ENCODE measurements at regions not wholly inside any gene's neighbourhood (a gene's known extent, or its start where the extent isn't known, plus 50 kb on each side); places are given as distances from the start of the nearest gene placed in this dataset.

DNA sequence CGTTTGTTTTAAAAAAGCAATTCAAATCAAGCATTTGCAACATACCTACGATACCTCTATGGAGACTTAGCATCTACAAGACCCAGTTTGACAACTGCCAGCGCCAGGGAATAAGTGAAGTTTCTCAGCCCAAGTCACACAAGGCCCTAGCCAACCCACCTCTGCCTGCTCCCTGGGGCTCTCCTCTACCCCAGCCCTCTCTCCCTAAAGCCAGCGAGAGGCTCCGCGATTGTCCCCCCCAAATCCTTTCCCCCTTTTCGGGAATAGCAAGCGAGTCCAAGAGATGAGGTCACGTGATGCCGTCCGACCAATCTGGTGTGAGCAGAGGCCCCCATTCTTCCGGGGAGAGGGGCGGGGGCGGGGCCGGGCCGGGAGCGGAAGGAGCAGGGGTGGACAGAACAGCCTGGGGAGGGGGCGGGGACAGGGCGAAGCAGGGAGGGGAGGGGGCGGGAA lies 102.2 kb upstream of the RAB6C start:
- no peaks in the 10 kb centered on the region for H3K9me3 Mint-ChIP-seq
- H3K4me1 Mint-ChIP-seq: peaks cover 7% of the 10 kb centered on the region
- H3K4me3 ChIP-seq: peak overlapping the region; percentile 75
- H3K36me3 Mint-ChIP-seq: no peaks in the 10 kb centered on the region
- H3K27me3 ChIP-seq: no peaks in the 10 kb centered on the region
- H3K36me3 ChIP-seq: no peaks in the 10 kb centered on the region
- peak overlapping the region; percentile 83 for H3K4me2 ChIP-seq
- H3K9me3 ChIP-seq (ENCODE audit: low read depth): no peaks in the 10 kb centered on the region
- no peaks in the 10 kb centered on the region for H4K20me1 ChIP-seq (ENCODE audit: low read depth)
- peak; percentile 96 for DNase-seq (ENCODE audit: low spot score)
- H3K79me2 ChIP-seq (ENCODE audit: low read depth): no peaks in the 10 kb centered on the region
- peaks cover 8% of the 10 kb centered on the region for H3F3A ChIP-seq (ENCODE audit: low read depth)
- no peaks in the 10 kb centered on the region for H3K4me1 ChIP-seq
- no peaks in the 10 kb centered on the region for H3K27me3 Mint-ChIP-seq (ENCODE audit: insufficient read depth, low read depth)
- H3K27ac ChIP-seq: no peak overlapping the region
- peak overlapping the region; percentile 95 for H3K27ac Mint-ChIP-seq
- H3K9ac ChIP-seq: peak overlapping the region; percentile 15
- H3K4me3 Mint-ChIP-seq: peak overlapping the region; percentile 97
- TF ChIP-seq EZH2phosphoT487 (IDR thresholded peaks at IDR 0.05) (no peak), EZH2 (IDR thresholded peaks at IDR 0.05) (no peak)
- TF ChIP-seq, protein P1, sequence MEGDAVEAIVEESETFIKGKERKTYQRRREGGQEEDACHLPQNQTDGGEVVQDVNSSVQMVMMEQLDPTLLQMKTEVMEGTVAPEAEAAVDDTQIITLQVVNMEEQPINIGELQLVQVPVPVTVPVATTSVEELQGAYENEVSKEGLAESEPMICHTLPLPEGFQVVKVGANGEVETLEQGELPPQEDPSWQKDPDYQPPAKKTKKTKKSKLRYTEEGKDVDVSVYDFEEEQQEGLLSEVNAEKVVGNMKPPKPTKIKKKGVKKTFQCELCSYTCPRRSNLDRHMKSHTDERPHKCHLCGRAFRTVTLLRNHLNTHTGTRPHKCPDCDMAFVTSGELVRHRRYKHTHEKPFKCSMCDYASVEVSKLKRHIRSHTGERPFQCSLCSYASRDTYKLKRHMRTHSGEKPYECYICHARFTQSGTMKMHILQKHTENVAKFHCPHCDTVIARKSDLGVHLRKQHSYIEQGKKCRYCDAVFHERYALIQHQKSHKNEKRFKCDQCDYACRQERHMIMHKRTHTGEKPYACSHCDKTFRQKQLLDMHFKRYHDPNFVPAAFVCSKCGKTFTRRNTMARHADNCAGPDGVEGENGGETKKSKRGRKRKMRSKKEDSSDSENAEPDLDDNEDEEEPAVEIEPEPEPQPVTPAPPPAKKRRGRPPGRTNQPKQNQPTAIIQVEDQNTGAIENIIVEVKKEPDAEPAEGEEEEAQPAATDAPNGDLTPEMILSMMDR (IDR thresholded peaks at IDR 0.05): no peak
- H2AFZ ChIP-seq (replicated peaks): peak overlapping the region; percentile 94

- no peaks in the 10 kb centered on the region for H4K20me1 ChIP-seq (ENCODE audit: low read depth)
- no peak for DNase-seq (ENCODE audit: low spot score)
- Mint-ChIP-seq H3K36me3 (no peaks in the 10 kb centered on the region), H3K9me3 (no peaks in the 10 kb centered on the region), H3K27ac (no peak overlapping the region), H3K4me1 (peaks cover 7% of the 10 kb centered on the region), H3K4me3 (peak overlapping the region; percentile 83), H3K27me3 (ENCODE audit: insufficient read depth, low read depth) (peaks cover 4% of the 10 kb centered on the region)
- peak overlapping the region; percentile 44 for H3K4me3 ChIP-seq
- H3K27ac ChIP-seq: no peak overlapping the region
- H3K4me2 ChIP-seq: peak overlapping the region; percentile 80
- H3F3A ChIP-seq (ENCODE audit: low read depth): peaks cover 8% of the 10 kb centered on the region
- no peak for TF ChIP-seq EZH2phosphoT487 (IDR thresholded peaks at IDR 0.05)
- TF ChIP-seq, protein P1 (IDR thresholded peaks at IDR 0.05): no peak
- TF ChIP-seq EZH2 (IDR thresholded peaks at IDR 0.05): no peak
- no peaks in the 10 kb centered on the region for H3K36me3 ChIP-seq
- H3K27me3 ChIP-seq: no peaks in the 10 kb centered on the region
- no peaks in the 10 kb centered on the region for H3K79me2 ChIP-seq (ENCODE audit: low read depth)
- H2AFZ ChIP-seq (replicated peaks): peak overlapping the region; percentile 30
- no peaks in the 10 kb centered on the region for H3K4me1 ChIP-seq
- no peaks in the 10 kb centered on the region for H3K9me3 ChIP-seq (ENCODE audit: low read depth)
- H3K9ac ChIP-seq: no peak overlapping the region
Observed at GRCh38 chr2:129877795-129878775, 101.4 kb upstream of the RAB6C start.

- peaks cover 7% of the 10 kb centered on the region for H3K4me1 Mint-ChIP-seq
- H4K20me1 ChIP-seq (ENCODE audit: low read depth): no peaks in the 10 kb centered on the region
- no peak for DNase-seq (ENCODE audit: low spot score)
- H3K9me3 ChIP-seq (ENCODE audit: low read depth): no peaks in the 10 kb centered on the region
- no peak overlapping the region for H3K4me3 ChIP-seq
- H3K4me3 Mint-ChIP-seq: no peak overlapping the region
- no peak overlapping the region for H3K27ac ChIP-seq
- H3K9me3 Mint-ChIP-seq: no peaks in the 10 kb centered on the region
- H2AFZ ChIP-seq (replicated peaks): no peak overlapping the region
- H3K9ac ChIP-seq: no peak overlapping the region
- H3K4me1 ChIP-seq: no peaks in the 10 kb centered on the region
- H3K27me3 ChIP-seq: no peaks in the 10 kb centered on the region
- no peak overlapping the region for H3K27ac Mint-ChIP-seq
- H3K36me3 ChIP-seq: no peaks in the 10 kb centered on the region
- TF ChIP-seq, protein P1 (IDR thresholded peaks at IDR 0.05): no peak
- no peak for TF ChIP-seq EZH2phosphoT487 (IDR thresholded peaks at IDR 0.05)
- TF ChIP-seq EZH2 (IDR thresholded peaks at IDR 0.05): no peak
- H3K27me3 Mint-ChIP-seq (ENCODE audit: insufficient read depth, low read depth): peaks cover 4% of the 10 kb centered on the region
- no peaks in the 10 kb centered on the region for H3K36me3 Mint-ChIP-seq
- no peak overlapping the region for H3K4me2 ChIP-seq
- H3F3A ChIP-seq (ENCODE audit: low read depth): peaks cover 8% of the 10 kb centered on the region
- H3K79me2 ChIP-seq (ENCODE audit: low read depth): no peaks in the 10 kb centered on the region
Observed at GRCh38 chr2:129879614-129880180, 99.8 kb upstream of the RAB6C start.

All from neural progenitor cell (in vitro differentiated cells).